ENCODE measurements at regions not wholly inside any gene's neighbourhood (a gene's known extent, or its start where the extent isn't known, plus 50 kb on each side); places are given as distances from the start of the nearest gene placed in this dataset.

- TF ChIP-seq EZH2 (IDR thresholded peaks at IDR 0.05): no peak
- no peak overlapping the region for H3K9ac ChIP-seq (ENCODE audit: insufficient read length)
- H3K36me3 ChIP-seq (ENCODE audit: insufficient read depth, low read length): no peaks in the 10 kb centered on the region
- DNase-seq (ENCODE audit: low read depth, low spot score): no peak
- H3K4me3 ChIP-seq: no peak overlapping the region
- H3K27ac ChIP-seq: no peak overlapping the region
- H3K9me3 ChIP-seq (ENCODE audit: low read depth, low read length): no peaks in the 10 kb centered on the region
Measured at GRCh38 chr5:68543212-68543611, 327.7 kb downstream of the PIK3R1 start.

- TF ChIP-seq EZH2 (IDR thresholded peaks at IDR 0.05) (no peak), POLR2AphosphoS5 (IDR thresholded peaks at IDR 0.05; ENCODE audit: borderline replicate concordance, low read depth, low read length) (no peak), FOXP2 (optimal IDR thresholded peaks at IDR 0.05; ENCODE audit: control extremely low read depth, extremely low read length, insufficient read depth) (no peak)
- no peak overlapping the region for H3K4me3 ChIP-seq
- H3K9ac ChIP-seq (ENCODE audit: insufficient read length): no peak overlapping the region
- no peaks in the 10 kb centered on the region for H3K36me3 ChIP-seq (ENCODE audit: insufficient read depth, low read length)
- H3K9me3 ChIP-seq (ENCODE audit: low read depth, low read length): no peaks in the 10 kb centered on the region
- no peak for DNase-seq (ENCODE audit: low read depth, low spot score)
- H3K27ac ChIP-seq: no peak overlapping the region
Measured at GRCh38 chr5:68544091-68544647, 328.6 kb downstream of the PIK3R1 start.

GRCh38 chr5:68544648-68545552 lies 329.3 kb downstream of the PIK3R1 start:
- no peaks in the 10 kb centered on the region for H3K9me3 ChIP-seq (ENCODE audit: low read depth, low read length)
- H3K9ac ChIP-seq (ENCODE audit: insufficient read length): no peak overlapping the region
- peak overlapping the region; percentile 71 for H3K27ac ChIP-seq
- TF ChIP-seq EZH2 (IDR thresholded peaks at IDR 0.05) (no peak), FOXP2 (optimal IDR thresholded peaks at IDR 0.05; ENCODE audit: control extremely low read depth, extremely low read length, insufficient read depth) (no peak), POLR2AphosphoS5 (IDR thresholded peaks at IDR 0.05; ENCODE audit: borderline replicate concordance, low read depth, low read length) (no peak)
- H3K36me3 ChIP-seq (ENCODE audit: insufficient read depth, low read length): no peaks in the 10 kb centered on the region
- peak overlapping the region; percentile 29 for H3K4me3 ChIP-seq
- DNase-seq (ENCODE audit: low read depth, low spot score): no peak

GRCh38 chr5:68545636-68546295 lies 330.2 kb downstream of the PIK3R1 start:
- Histone ChIP-seq H3K4me3 (peak overlapping the region; percentile 29), H3K9me3 (ENCODE audit: low read depth, low read length) (no peaks in the 10 kb centered on the region), H3K9ac (ENCODE audit: insufficient read length) (no peak overlapping the region), H3K27ac (peak overlapping the region; percentile 71), H3K36me3 (ENCODE audit: insufficient read depth, low read length) (no peaks in the 10 kb centered on the region)
- DNase-seq (ENCODE audit: low read depth, low spot score): peak; percentile 72
- TF ChIP-seq FOXP2 (optimal IDR thresholded peaks at IDR 0.05; ENCODE audit: control extremely low read depth, extremely low read length, insufficient read depth): no peak
- TF ChIP-seq POLR2AphosphoS5 (IDR thresholded peaks at IDR 0.05; ENCODE audit: borderline replicate concordance, low read depth, low read length): peak; percentile 61; the same call in 1 of the 2 replicates
- TF ChIP-seq EZH2 (IDR thresholded peaks at IDR 0.05): no peak

- no peak for DNase-seq (ENCODE audit: low read depth, low spot score)
- Histone ChIP-seq H3K36me3 (ENCODE audit: insufficient read depth, low read length) (no peaks in the 10 kb centered on the region), H3K9ac (ENCODE audit: insufficient read length) (no peak overlapping the region), H3K9me3 (ENCODE audit: low read depth, low read length) (no peaks in the 10 kb centered on the region), H3K27ac (no peak overlapping the region), H3K4me3 (no peak overlapping the region)
- no peak for TF ChIP-seq POLR2AphosphoS5 (IDR thresholded peaks at IDR 0.05; ENCODE audit: borderline replicate concordance, low read depth, low read length)
- no peak for TF ChIP-seq FOXP2 (optimal IDR thresholded peaks at IDR 0.05; ENCODE audit: control extremely low read depth, extremely low read length, insufficient read depth)
- TF ChIP-seq EZH2 (IDR thresholded peaks at IDR 0.05): no peak
Measured at GRCh38 chr5:68547056-68547455, 331.5 kb downstream of the PIK3R1 start.

- Histone ChIP-seq H3K27ac (no peak overlapping the region), H3K9ac (ENCODE audit: insufficient read length) (no peak overlapping the region), H3K36me3 (ENCODE audit: insufficient read depth, low read length) (no peaks in the 10 kb centered on the region), H3K9me3 (ENCODE audit: low read depth, low read length) (no peaks in the 10 kb centered on the region), H3K4me3 (no peak overlapping the region)
- no peak for DNase-seq (ENCODE audit: low read depth, low spot score)
- TF ChIP-seq EZH2 (IDR thresholded peaks at IDR 0.05) (no peak), POLR2AphosphoS5 (IDR thresholded peaks at IDR 0.05; ENCODE audit: borderline replicate concordance, low read depth, low read length) (no peak), FOXP2 (optimal IDR thresholded peaks at IDR 0.05; ENCODE audit: control extremely low read depth, extremely low read length, insufficient read depth) (no peak)
Measured at GRCh38 chr5:68547622-68548021, 332.1 kb downstream of the PIK3R1 start.

GRCh38 chr5:68548959-68549676 lies 333.6 kb downstream of the PIK3R1 start:
- Histone ChIP-seq H3K4me3 (no peak overlapping the region), H3K9ac (ENCODE audit: insufficient read length) (no peak overlapping the region), H3K36me3 (ENCODE audit: insufficient read depth, low read length) (no peaks in the 10 kb centered on the region), H3K27ac (no peak overlapping the region), H3K9me3 (ENCODE audit: low read depth, low read length) (no peaks in the 10 kb centered on the region)
- DNase-seq (ENCODE audit: low read depth, low spot score): no peak
- TF ChIP-seq EZH2 (IDR thresholded peaks at IDR 0.05): no peak
- no peak for TF ChIP-seq FOXP2 (optimal IDR thresholded peaks at IDR 0.05; ENCODE audit: control extremely low read depth, extremely low read length, insufficient read depth)
- no peak for TF ChIP-seq POLR2AphosphoS5 (IDR thresholded peaks at IDR 0.05; ENCODE audit: borderline replicate concordance, low read depth, low read length)

- Histone ChIP-seq H3K36me3 (ENCODE audit: insufficient read depth, low read length) (no peaks in the 10 kb centered on the region), H3K27ac (no peak overlapping the region), H3K4me3 (no peak overlapping the region), H3K9ac (ENCODE audit: insufficient read length) (no peak overlapping the region), H3K9me3 (ENCODE audit: low read depth, low read length) (no peaks in the 10 kb centered on the region)
- TF ChIP-seq FOXP2 (optimal IDR thresholded peaks at IDR 0.05; ENCODE audit: control extremely low read depth, extremely low read length, insufficient read depth) (no peak), POLR2AphosphoS5 (IDR thresholded peaks at IDR 0.05; ENCODE audit: borderline replicate concordance, low read depth, low read length) (no peak), EZH2 (IDR thresholded peaks at IDR 0.05) (no peak)
- no peak for DNase-seq (ENCODE audit: low read depth, low spot score)
Measured at GRCh38 chr5:68550015-68550414, 334.5 kb downstream of the PIK3R1 start.
